Cardiac muscle cell (in vitro differentiated cells and primary cell): ENCODE measurements at regions not wholly inside any gene's neighbourhood (a gene's known extent, or its start where the extent isn't known, plus 50 kb on each side); places are given as distances from the start of the nearest gene placed in this dataset.

ENCODE experiments used
- DNase-seq, 2 donors: peaks; one replicate each; pipeline versions ENCODE4 v3.0.0 to v3.0.0-alpha.2; 2010 to 2017; ENCODE audit warnings: low read depth in 1 of 2, low spot score in 1 of 2
- H3K27ac ChIP-seq: fragments of 200-600 bp; sonication (generic); 2 replicates; pipeline ENCODE4 v1.5.1; 2016
- H3K27me3 ChIP-seq: fragments of 200-600 bp; sonication (generic); 2 replicates; pipeline ENCODE4 v1.6.0; 2016; ENCODE audit warnings: control low read depth
- H3K36me3 ChIP-seq: fragments of 200-600 bp; sonication (generic); 2 replicates; pipeline ENCODE4 v1.5.1; 2016; ENCODE audit warnings: control low read depth
- H3K4me1 ChIP-seq: fragments of 200-600 bp; sonication (generic); 2 replicates; pipeline ENCODE4 v1.8.1; 2017; ENCODE audit warnings: low read depth, mild to moderate bottlenecking, mixed run types
- H3K4me3 ChIP-seq: fragments of 200-600 bp; sonication (generic); 2 replicates; pipeline ENCODE4 v1.5.1; 2016; ENCODE audit warnings: mild to moderate bottlenecking
- H3K9me3 ChIP-seq: fragments of 200-600 bp; sonication (generic); 2 replicates; pipeline ENCODE4 v1.5.1; 2017; ENCODE audit warnings: low read depth, mild to moderate bottlenecking, control low read depth
- TF ChIP-seq, protein P1 (sequence below): IDR thresholded peaks from 2 replicates; pipeline ENCODE4 v1.5.1; 2012; ENCODE audit warnings: low read depth, mild to moderate bottlenecking, low read length

DNA sequence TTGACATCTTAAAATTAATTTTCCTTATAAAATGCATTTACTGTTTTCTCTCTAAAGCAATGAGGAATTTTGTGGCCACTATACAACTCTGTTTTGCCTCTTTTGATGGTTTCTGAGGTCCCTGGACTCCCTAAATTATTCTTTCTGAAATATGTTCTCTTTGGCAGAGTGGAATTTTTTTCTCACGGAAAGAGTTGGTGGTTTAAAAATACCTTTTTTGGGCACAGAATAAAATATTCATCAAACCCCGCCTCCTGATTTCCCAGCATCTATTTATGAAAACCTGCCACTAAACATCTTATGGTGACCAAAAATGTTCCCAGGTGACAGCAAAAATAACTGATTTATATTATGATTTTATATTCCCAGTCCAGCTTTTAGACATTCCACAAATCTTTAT is 165.3 kb upstream of the SYT6 start:
- no peak overlapping the region for H3K27ac ChIP-seq
- H3K4me3 ChIP-seq = no peak overlapping the region
- TF ChIP-seq, protein P1, sequence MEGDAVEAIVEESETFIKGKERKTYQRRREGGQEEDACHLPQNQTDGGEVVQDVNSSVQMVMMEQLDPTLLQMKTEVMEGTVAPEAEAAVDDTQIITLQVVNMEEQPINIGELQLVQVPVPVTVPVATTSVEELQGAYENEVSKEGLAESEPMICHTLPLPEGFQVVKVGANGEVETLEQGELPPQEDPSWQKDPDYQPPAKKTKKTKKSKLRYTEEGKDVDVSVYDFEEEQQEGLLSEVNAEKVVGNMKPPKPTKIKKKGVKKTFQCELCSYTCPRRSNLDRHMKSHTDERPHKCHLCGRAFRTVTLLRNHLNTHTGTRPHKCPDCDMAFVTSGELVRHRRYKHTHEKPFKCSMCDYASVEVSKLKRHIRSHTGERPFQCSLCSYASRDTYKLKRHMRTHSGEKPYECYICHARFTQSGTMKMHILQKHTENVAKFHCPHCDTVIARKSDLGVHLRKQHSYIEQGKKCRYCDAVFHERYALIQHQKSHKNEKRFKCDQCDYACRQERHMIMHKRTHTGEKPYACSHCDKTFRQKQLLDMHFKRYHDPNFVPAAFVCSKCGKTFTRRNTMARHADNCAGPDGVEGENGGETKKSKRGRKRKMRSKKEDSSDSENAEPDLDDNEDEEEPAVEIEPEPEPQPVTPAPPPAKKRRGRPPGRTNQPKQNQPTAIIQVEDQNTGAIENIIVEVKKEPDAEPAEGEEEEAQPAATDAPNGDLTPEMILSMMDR = no peak
- no peaks in the 10 kb centered on the region for H3K27me3 ChIP-seq
- no peaks in the 10 kb centered on the region for H3K4me1 ChIP-seq
- DNase-seq = no peak
- H3K9me3 ChIP-seq = no peaks in the 10 kb centered on the region
- no peaks in the 10 kb centered on the region for H3K36me3 ChIP-seq

DNA sequence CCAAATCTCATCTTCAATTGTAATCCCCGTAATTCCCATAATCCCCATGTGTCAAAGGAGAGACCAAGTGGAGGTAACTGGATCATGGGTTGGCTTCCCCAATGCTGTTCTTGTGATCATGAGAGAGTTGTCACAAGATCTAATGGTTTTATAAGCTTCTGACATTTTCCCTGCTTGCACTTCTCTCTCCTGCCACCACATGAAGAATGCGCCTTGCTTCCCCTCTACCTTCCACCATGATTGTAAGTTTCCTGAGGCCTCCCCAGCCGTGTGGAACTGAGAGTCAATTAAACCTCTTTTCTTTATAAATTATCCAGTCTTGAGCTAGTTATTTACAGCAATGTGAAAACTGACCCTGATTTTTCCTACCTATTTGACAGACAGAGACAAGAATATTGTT is 162.5 kb upstream of the SYT6 start:
- no peak for DNase-seq
- no peaks in the 10 kb centered on the region for H3K36me3 ChIP-seq
- no peaks in the 10 kb centered on the region for H3K27me3 ChIP-seq
- no peak overlapping the region for H3K27ac ChIP-seq
- no peaks in the 10 kb centered on the region for H3K9me3 ChIP-seq
- no peaks in the 10 kb centered on the region for H3K4me1 ChIP-seq
- TF ChIP-seq, protein P1 = no peak
- no peak overlapping the region for H3K4me3 ChIP-seq

DNA sequence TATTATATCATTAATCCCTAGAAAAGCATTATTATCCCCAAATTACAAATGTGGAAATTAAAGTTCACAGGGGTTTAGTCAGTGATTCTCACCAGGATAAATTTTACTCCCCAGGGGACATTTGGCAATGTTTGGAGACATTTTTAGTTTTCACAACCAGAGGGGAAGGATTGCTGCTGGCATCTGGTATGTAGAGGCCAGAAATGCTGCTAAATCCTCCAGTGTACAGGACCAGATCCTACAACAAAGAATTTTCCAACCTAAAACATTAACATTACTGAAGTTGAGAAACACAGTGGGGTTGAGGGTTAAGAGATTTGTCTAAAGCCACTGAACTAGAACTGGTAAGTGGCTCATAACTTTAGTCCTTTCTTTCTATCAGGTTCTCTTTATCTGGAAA is 162.0 kb upstream of the SYT6 start:
- Histone ChIP-seq H3K36me3 (no peaks in the 10 kb centered on the region), H3K27ac (no peak overlapping the region), H3K4me3 (no peak overlapping the region), H3K4me1 (no peaks in the 10 kb centered on the region), H3K9me3 (no peaks in the 10 kb centered on the region), H3K27me3 (no peaks in the 10 kb centered on the region)
- TF ChIP-seq, protein P1 = no peak
- DNase-seq = peak in 1 of 2 donors; percentile 54

DNA sequence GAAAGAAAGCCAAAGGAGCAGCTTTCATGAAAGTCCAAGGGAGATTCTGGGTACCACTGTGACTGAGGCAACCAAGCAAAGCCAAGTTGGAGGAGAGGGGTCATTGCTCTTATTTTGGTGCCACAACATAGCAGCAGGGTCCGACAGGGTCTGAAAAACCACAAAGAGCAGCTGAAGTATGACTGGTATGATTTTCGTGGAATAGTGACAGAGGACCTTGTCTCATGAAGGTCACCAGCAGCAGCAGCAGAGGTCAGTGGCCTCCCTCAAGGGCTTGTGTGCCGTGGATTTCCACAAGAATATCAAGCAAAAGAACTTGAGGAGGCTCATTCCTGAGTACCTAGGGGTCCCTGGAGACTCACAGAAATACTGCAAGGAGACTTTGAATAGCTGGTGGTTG is 160.9 kb upstream of the SYT6 start:
- H3K36me3 ChIP-seq = no peaks in the 10 kb centered on the region
- no peak overlapping the region for H3K27ac ChIP-seq

DNA sequence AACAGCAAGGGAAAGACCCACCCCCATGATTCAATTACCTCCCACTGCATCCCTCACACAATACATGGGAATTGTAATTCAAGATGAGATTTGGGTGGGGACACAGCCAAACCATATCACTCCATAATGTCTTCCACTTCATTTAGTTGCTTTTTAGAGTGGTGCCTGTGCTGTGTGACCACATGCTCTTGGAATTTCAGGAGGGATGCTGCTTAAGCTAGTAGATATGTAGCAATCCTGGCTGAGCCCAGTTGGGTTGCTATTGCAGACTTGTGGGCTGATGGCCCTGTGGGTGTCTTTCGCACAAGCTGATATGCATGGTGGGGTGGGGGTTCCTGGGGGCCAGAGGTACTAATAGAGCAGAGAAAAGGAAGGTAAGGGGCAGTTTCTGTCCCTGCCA is 160.4 kb upstream of the SYT6 start:
- Histone ChIP-seq H3K27ac (no peak overlapping the region), H3K9me3 (no peaks in the 10 kb centered on the region), H3K36me3 (no peaks in the 10 kb centered on the region), H3K4me3 (no peak overlapping the region), H3K4me1 (no peaks in the 10 kb centered on the region), H3K27me3 (no peaks in the 10 kb centered on the region)
- peak in 1 of 2 donors; percentile 38 for DNase-seq
- TF ChIP-seq, protein P1 = no peak

More for the DNA sequence above, 160.9 kb upstream of the SYT6 start:
- no peak for DNase-seq
- H3K27me3 ChIP-seq = no peaks in the 10 kb centered on the region
- TF ChIP-seq, protein P1 = no peak
- no peak overlapping the region for H3K4me3 ChIP-seq
- no peaks in the 10 kb centered on the region for H3K4me1 ChIP-seq
- H3K9me3 ChIP-seq = no peaks in the 10 kb centered on the region
